GM13977 (cell line): ENCODE measurements at regions not wholly inside any gene's neighbourhood (a gene's known extent, or its start where the extent isn't known, plus 50 kb on each side); places are given as distances from the start of the nearest gene placed in this dataset.

Source experiments
- DNase-seq: peaks from one replicate; pipeline ENCODE4 v3.0.0; 2012; ENCODE audit warnings: low spot score
- in situ Hi-C: fragments of 300-500 bp; cut with MboI; formaldehyde crosslinking; loops from one replicate; pipeline ENCODE4 v1.12.0; 2022; ENCODE audit warnings: low sequenced_read_pairs, low pct_unique_long_range_greater_than_20kb, mixed read lengths, inconsistent platforms; ENCODE audit not compliant: unreplicated experiment
- TF ChIP-seq, protein P1 (sequence below): IDR thresholded peaks from 2 replicates; pipeline ENCODE4 v1.5.1; 2012; ENCODE audit warnings: mild to moderate bottlenecking, control low read depth; ENCODE audit not compliant: insufficient read depth; ENCODE audit errors: extremely low read depth, missing control alignments

DNA sequence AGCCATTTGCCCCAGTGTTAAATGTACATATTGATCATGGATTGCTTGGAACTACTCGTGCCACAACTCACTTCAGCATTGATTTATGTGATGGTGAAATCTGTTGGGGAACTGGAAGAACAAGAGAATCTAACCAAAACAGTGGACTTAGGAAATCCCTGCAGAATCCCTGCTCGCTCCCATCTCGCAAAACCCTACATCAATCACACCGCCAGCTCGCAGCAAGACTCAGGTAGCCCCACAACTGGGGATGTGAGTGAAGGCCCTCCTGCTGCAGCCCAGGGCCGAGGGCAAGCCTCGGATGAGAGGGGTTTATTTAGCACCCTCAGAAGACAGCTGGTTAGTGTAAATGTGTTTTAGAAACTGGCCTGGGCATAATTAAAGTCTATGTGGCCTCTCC lies 171.6 kb downstream of the ANAPC1 start:
- DNase-seq = no peak
- in situ Hi-C loops = loop anchor here (25.0 kb wide), 2 partner anchors 600 to 900 kb away; partner anchors contain the start of gene BCL2L11

DNA sequence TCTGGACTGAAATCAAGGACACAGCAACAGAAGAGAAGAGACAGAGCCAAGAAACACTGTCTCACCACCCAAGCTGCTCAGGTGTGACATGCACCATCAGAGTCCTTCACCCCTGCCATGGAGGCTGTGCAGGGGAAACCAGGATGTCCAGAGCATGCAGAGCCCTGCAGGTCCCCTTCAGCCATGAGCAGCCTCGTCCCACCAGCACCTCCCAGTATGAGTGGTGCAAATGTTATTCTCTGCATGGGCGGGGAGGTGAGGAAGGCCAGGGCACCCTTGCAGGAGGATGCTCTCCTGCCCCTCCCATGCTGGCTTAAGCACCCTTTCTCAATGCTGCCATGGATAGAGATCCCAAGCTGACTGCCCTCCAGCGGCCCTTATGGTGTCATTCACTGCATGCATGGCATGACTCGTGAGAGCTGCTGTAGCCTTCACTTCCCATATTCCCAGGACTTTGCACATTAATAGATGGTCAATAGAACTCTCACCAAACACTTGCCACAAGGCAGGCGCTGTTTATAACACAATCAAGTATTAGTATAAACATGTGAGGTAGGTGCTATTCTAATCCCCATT lies 171.0 kb downstream of the ANAPC1 start:
- in situ Hi-C loops = loop anchor here (25.0 kb wide), 2 partner anchors 601 to 901 kb away; partner anchors contain the start of gene BCL2L11

More for the DNA sequence above, 171.6 kb downstream of the ANAPC1 start:
- TF ChIP-seq, protein P1, sequence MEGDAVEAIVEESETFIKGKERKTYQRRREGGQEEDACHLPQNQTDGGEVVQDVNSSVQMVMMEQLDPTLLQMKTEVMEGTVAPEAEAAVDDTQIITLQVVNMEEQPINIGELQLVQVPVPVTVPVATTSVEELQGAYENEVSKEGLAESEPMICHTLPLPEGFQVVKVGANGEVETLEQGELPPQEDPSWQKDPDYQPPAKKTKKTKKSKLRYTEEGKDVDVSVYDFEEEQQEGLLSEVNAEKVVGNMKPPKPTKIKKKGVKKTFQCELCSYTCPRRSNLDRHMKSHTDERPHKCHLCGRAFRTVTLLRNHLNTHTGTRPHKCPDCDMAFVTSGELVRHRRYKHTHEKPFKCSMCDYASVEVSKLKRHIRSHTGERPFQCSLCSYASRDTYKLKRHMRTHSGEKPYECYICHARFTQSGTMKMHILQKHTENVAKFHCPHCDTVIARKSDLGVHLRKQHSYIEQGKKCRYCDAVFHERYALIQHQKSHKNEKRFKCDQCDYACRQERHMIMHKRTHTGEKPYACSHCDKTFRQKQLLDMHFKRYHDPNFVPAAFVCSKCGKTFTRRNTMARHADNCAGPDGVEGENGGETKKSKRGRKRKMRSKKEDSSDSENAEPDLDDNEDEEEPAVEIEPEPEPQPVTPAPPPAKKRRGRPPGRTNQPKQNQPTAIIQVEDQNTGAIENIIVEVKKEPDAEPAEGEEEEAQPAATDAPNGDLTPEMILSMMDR = no peak

DNA sequence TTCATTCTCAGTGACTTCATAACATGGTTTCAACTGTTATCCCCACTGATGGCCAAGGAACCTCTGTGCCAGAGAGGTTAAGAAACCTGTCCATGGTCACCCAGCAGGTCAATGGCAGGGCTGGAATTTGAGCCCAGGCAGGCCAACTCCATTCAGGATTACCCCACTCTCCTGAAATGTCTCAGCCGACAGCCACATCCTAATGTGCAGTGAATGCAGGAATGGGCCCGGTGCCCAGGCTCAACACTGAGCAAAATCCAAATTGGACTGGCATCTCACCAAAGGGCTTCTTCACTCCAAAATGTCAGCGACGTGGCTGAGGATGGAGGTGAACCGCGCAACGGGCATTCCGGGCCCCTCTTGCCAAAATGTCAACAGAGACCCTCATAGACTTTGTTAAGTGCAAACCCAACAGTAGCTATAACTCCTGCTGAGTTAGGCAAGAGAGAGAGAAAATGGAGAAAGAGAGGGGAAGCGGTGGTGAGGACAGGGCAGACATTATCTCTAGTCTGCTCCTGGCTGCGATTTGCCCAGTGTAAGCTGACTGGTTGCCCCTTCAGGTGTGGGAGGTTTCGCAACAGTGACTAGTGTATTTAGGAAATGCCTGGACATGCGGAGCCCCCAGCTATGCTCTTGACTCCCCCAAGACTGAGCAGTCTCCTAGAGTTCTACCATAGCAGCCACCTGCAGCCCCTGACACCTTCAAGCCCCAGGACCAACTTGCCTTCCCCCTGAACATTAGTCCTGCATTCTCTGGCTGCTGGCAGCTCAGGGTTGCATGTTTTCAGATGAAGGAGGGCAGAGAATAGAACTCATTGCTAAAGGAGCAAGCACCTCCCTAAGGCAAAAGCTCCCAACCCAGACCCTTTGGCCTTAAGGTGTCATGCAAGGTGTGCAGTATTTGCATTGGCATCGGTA lies 167.7 kb downstream of the ANAPC1 start:
- in situ Hi-C loops = loop anchor here (25.0 kb wide), 2 partner anchors 604 to 904 kb away; partner anchors contain the start of gene BCL2L11
- TF ChIP-seq, protein P1 = no peak
- DNase-seq = no peak

More for the DNA sequence above, 171.0 kb downstream of the ANAPC1 start:
- no peak for DNase-seq
- TF ChIP-seq, protein P1 = no peak

DNA sequence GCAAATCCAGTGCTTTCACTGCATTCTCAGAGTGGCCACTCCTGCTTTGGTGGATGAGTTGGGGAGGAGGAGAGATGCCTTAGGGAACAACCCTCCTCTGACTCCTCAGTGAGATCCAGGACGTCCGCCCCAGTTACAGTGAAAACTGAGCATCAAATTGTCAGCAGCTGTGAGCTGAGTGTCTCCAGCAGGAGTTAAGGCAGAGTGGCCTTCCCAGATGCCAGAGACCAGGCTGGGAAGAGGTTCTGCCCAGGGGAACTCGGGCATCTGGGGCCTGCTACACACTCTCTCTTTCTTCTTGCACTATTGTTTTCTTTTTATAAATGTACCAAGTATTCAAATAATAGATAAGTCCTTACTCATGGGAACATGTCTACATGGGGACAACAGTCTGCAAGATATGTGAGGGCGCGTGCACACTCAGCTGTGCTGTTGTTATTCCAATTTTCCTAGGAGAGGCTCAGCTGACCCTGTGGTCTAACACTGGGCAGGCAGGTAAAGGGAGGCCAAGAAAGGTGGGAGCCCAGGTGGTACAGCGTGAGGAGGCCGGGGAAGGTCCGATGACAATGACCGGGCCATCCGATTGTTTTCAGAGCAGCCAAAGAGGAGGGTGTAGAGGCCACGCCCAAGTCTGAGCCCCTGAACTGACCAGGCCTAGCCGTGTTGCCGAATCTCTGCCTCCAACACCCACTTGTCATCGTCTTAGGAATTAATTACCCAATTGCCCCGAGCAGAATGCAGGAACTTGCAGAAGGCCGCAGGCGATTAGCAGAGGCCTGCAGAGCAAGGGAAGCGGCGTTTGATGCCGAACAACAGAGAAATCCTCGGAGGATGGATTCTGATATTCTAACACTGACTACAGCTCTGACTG lies 166.9 kb downstream of the ANAPC1 start:
- TF ChIP-seq, protein P1 = no peak
- in situ Hi-C loops = loop anchor here (25.0 kb wide), 2 partner anchors 605 to 905 kb away; partner anchors contain the start of gene BCL2L11
- no peak for DNase-seq
